ENCODE measurements at regions not wholly inside any gene's neighbourhood (a gene's known extent, or its start where the extent isn't known, plus 50 kb on each side); places are given as distances from the start of the nearest gene placed in this dataset.

DNA sequence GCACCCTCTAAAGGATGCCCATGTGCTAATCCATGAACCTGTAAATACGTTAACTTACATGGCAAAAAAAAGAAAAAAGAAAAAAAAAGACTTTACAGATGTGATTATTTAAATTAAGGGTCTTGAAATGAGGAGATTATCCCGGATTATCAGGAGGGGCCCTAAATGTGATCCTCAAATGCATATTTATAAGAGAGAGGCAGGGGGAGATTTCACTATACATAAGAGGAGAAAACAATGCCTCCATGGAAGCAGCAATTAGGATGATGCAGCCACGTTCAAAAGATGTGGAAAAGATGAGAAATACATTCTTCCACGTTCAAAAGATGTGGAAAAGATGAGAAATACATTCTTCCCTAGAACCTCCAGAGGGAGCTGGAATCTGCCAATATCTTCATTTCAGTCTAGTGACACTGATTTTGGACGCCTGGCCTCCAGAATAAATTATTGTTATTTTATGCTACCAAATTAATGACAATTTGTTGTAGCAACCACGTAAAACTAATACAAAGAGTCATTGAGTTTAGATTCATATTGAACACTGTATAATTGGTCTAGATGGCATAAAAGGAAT lies 328.4 kb upstream of the GNAI1 start:
- DNase-seq (ENCODE audit: low read depth), result peak; percentile 46
- peak; percentile 53 for TF ChIP-seq CTCF (conservative IDR thresholded peaks at IDR 0.05; ENCODE audit: control insufficient read depth, insufficient read depth, low read depth, low read length)
- no peak overlapping the region for H3K4me3 ChIP-seq (ENCODE audit: control insufficient read depth, low read depth, low read length)

GRCh38 chr7:79790656-79791262 lies 337.3 kb upstream of the MAGI2 start:
- no peak for DNase-seq (ENCODE audit: low read depth)
- TF ChIP-seq CTCF (conservative IDR thresholded peaks at IDR 0.05; ENCODE audit: control insufficient read depth, insufficient read depth, low read depth, low read length), result no peak
- H3K4me3 ChIP-seq (ENCODE audit: control insufficient read depth, low read depth, low read length), result no peak overlapping the region

- H3K4me3 ChIP-seq (ENCODE audit: control insufficient read depth, low read depth, low read length), result no peak overlapping the region
- DNase-seq (ENCODE audit: low read depth), result peak; percentile 61
- no peak for TF ChIP-seq CTCF (conservative IDR thresholded peaks at IDR 0.05; ENCODE audit: control insufficient read depth, insufficient read depth, low read depth, low read length)
Observed at GRCh38 chr7:79789584-79790345, 336.3 kb upstream of the MAGI2 start.

DNA sequence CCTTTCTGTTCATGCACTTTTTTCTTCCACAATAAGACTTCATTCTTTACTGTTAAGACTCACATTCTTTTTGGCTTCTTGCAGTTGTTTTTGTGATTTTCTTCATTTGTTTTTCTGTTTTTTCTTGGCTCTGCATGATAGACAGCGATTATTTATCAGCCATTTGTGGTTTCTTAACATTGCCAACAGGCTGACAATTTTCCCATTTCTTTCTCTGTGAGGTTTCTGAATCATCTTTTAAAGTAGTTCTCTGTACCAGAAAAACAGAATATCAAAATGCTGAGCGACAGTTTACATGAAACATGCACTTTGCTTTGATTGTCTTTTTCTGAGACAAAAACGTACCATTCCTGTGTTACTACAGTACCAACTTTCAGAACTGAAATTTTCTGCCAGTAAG lies 334.2 kb upstream of the MAGI2 start:
- H3K4me3 ChIP-seq (ENCODE audit: control insufficient read depth, low read depth, low read length), result no peak overlapping the region
- no peak for TF ChIP-seq CTCF (conservative IDR thresholded peaks at IDR 0.05; ENCODE audit: control insufficient read depth, insufficient read depth, low read depth, low read length)
- peak; percentile 35 for DNase-seq (ENCODE audit: low read depth)

- no peak for TF ChIP-seq CTCF (conservative IDR thresholded peaks at IDR 0.05; ENCODE audit: control insufficient read depth, insufficient read depth, low read depth, low read length)
- no peak for DNase-seq (ENCODE audit: low read depth)
- H3K4me3 ChIP-seq (ENCODE audit: control insufficient read depth, low read depth, low read length), result no peak overlapping the region
Observed at GRCh38 chr7:79787096-79787495, 333.6 kb upstream of the MAGI2 start.

GRCh38 chr7:79786187-79786586 lies 332.7 kb upstream of the MAGI2 start:
- no peak overlapping the region for H3K4me3 ChIP-seq (ENCODE audit: control insufficient read depth, low read depth, low read length)
- peak; percentile 25 for DNase-seq (ENCODE audit: low read depth)
- TF ChIP-seq CTCF (conservative IDR thresholded peaks at IDR 0.05; ENCODE audit: control insufficient read depth, insufficient read depth, low read depth, low read length), result no peak
